HCT116 (cell line): ENCODE measurements at regions not wholly inside any gene's neighbourhood (a gene's known extent, or its start where the extent isn't known, plus 50 kb on each side); places are given as distances from the start of the nearest gene placed in this dataset.

Source experiments
- ATAC-seq: fragments of 200-7000 bp; cut with Tn5 transposase; 2 replicates; pipeline ENCODE4 v1.9.1; 2020; ENCODE audit warnings: mild to moderate bottlenecking, moderate library complexity
- BruUV-seq: library from RNA; stranded (reverse); fragments of 400-500 nt; replicated peaks from 2 replicates; lab custom pipeline; 2021; lab: Mats Ljungman, UMichigan
- CTCF ChIA-PET: fragments of 300-600 bp; sonication (Branson Sonifier 250); formaldehyde crosslinking; loops from one replicate; lab custom pipeline; 2021; ENCODE audit warnings: antibody characterized with exemption; lab: Charles Lee
- POLR2A ChIA-PET: fragments of 300-600, 350-600 bp; sonication (Branson Sonifier 250); formaldehyde crosslinking; loops from one replicate; lab custom pipeline; 2021; ENCODE audit warnings: antibody characterized with exemption; lab: Charles Lee
- RAD21 ChIA-PET, 2 experiments: fragments of 300-600 bp; sonication (Branson Sonifier 250); formaldehyde crosslinking; loops; one replicate each; lab custom pipeline; 2023; ENCODE audit warnings: low total read pairs in 2 of 2; ENCODE audit not compliant: uncharacterized antibody in 2 of 2, unreplicated experiment in 2 of 2, low non-redundant PET in 1 of 2; lab: Charles Lee
- DNase-seq: peaks from one replicate; pipeline ENCODE4 v3.0.0-alpha.2; 2010; ENCODE audit warnings: low read depth, low spot score
- H2AFZ ChIP-seq: fragments of 200-600 bp; shearing (Covaris generic), sonication (generic); 2 replicates; pipeline ENCODE4 v1.6.1; 2017; ENCODE audit warnings: low read depth, mixed run types, mixed read lengths, antibody characterized with exemption, low read length; ENCODE audit not compliant: poor library complexity, severe bottlenecking
- H3K27ac ChIP-seq: 2 replicates; pipeline ENCODE4 v1.5.1; 2012; ENCODE audit warnings: low read depth, low read length
- H3K27me3 ChIP-seq: fragments of 200-600 bp; sonication (generic); 2 replicates; pipeline ENCODE4 v1.6.1; 2016; ENCODE audit warnings: mixed run types, low read length, mixed read lengths; ENCODE audit not compliant: insufficient read depth
- H3K36me3 ChIP-seq, 2 experiments: fragments of 200-500 bp in 1 of 2; fragments of 200-600 bp in 1 of 2; sonication (Bioruptor generic) in 1 of 2; sonication (generic) in 1 of 2; 2 replicates each; pipeline versions ENCODE4 v1.5.1 to v1.6.1; 2014 to 2016; ENCODE audit warnings: low read length in 2 of 2, inconsistent platforms in 1 of 2, mixed read lengths in 1 of 2, mixed run types in 1 of 2; ENCODE audit not compliant: insufficient read depth in 2 of 2, control insufficient read depth in 1 of 2
- H3K4me1 ChIP-seq, 2 experiments: fragments of 200-600 bp in 1 of 2; sonication (generic) in 1 of 2; 2 replicates each; pipeline versions ENCODE4 v1.5.1 to v1.6.1; 2012 to 2017; ENCODE audit warnings: low read length in 2 of 2, inconsistent platforms in 1 of 2, mild to moderate bottlenecking in 1 of 2, mixed read lengths in 1 of 2, mixed run types in 1 of 2, moderate library complexity in 1 of 2; ENCODE audit not compliant: insufficient read depth in 2 of 2, control insufficient read depth in 1 of 2
- H3K4me2 ChIP-seq: fragments of 200-600 bp; sonication (generic); 2 replicates; pipeline ENCODE4 v1.6.1; 2017; ENCODE audit warnings: mixed run types, low read length, mixed read lengths
- H3K4me3 ChIP-seq, 2 experiments: fragments of 200-600 bp in 1 of 2; sonication (generic) in 1 of 2; replicated peaks in 1 of 2; 2 replicates each; pipeline ENCODE4 v1.5.1; 2011 to 2016; ENCODE audit warnings: low read length in 2 of 2, control low read depth in 1 of 2, low read depth in 1 of 2, mild to moderate bottlenecking in 1 of 2, mixed read lengths in 1 of 2, mixed run types in 1 of 2
- H3K79me2 ChIP-seq: fragments of 200-600 bp; sonication (generic); 2 replicates; pipeline ENCODE4 v1.6.1; 2017; ENCODE audit warnings: mild to moderate bottlenecking, mixed run types, low read length, moderate library complexity, mixed read lengths; ENCODE audit not compliant: insufficient read depth
- H3K9ac ChIP-seq: fragments of 200-600 bp; sonication (generic); 2 replicates; pipeline ENCODE4 v1.6.1; 2016; ENCODE audit warnings: low read length, mixed read lengths
- H3K9me2 ChIP-seq: fragments of 200-600 bp; sonication (generic), shearing (Covaris generic); 2 replicates; pipeline ENCODE4 v1.6.1; 2017; ENCODE audit warnings: mixed run types, mild to moderate bottlenecking, moderate library complexity; ENCODE audit not compliant: insufficient read depth
- H3K9me3 ChIP-seq, 2 experiments: fragments of 200-500 bp in 1 of 2; fragments of 200-600 bp in 1 of 2; sonication (Bioruptor generic) in 1 of 2; sonication (generic) in 1 of 2; 2 replicates each; pipeline ENCODE4 v1.6.1; 2014 to 2017; ENCODE audit warnings: low read length in 2 of 2, mixed read lengths in 2 of 2, inconsistent platforms in 1 of 2, low read depth in 1 of 2, mild to moderate bottlenecking in 1 of 2, mixed run types in 1 of 2, moderate library complexity in 1 of 2; ENCODE audit not compliant: control insufficient read depth in 1 of 2, insufficient read depth in 1 of 2
- H4K20me1 ChIP-seq: fragments of 200-600 bp; sonication (generic), shearing (Covaris generic); 2 replicates; pipeline ENCODE4 v1.6.1; 2017; ENCODE audit warnings: mixed run types, mild to moderate bottlenecking, moderate library complexity; ENCODE audit not compliant: insufficient read depth
- CTCF ChIP-seq, 3 experiments: fragments of 200-600 bp in 1 of 3; sonication (generic) in 1 of 3; IDR thresholded peaks in 2 of 3; conservative IDR thresholded peaks in 1 of 3; 2 replicates each; pipeline ENCODE4 v1.5.1; 2012 to 2017; ENCODE audit warnings: low read depth in 2 of 3, low read length in 2 of 3, antibody characterized with exemption in 1 of 3, borderline replicate concordance in 1 of 3, control low read depth in 1 of 3, mild to moderate bottlenecking in 1 of 3, mixed read lengths in 1 of 3, mixed run types in 1 of 3, moderate library complexity in 1 of 3; ENCODE audit not compliant: insufficient read depth in 1 of 3
- EGR1 ChIP-seq: IDR thresholded peaks from 2 replicates; pipeline ENCODE4 v1.6.1; 2012; ENCODE audit warnings: low read depth
- EZH2 ChIP-seq: fragments of 200-600 bp; sonication (generic); IDR thresholded peaks from 2 replicates; pipeline ENCODE4 v1.6.1; 2017; ENCODE audit warnings: antibody characterized with exemption, mixed run types
- EZH2phosphoT487 ChIP-seq: fragments of 200-600 bp; IDR thresholded peaks from 2 replicates; pipeline ENCODE4 v1.6.1; 2018; ENCODE audit warnings: antibody characterized with exemption, borderline replicate concordance
- FOSL1 ChIP-seq: IDR thresholded peaks from 2 replicates; pipeline ENCODE4 v1.6.1; 2012; ENCODE audit warnings: low read depth
- JUND ChIP-seq: IDR thresholded peaks from 2 replicates; pipeline ENCODE4 v1.6.1; 2012
- POLR2A ChIP-seq: IDR thresholded peaks from 2 replicates; pipeline ENCODE4 v1.7.0; 2011; ENCODE audit warnings: borderline replicate concordance; ENCODE audit not compliant: insufficient read depth, insufficient read length; ENCODE audit errors: extremely low read depth
- SRF ChIP-seq: IDR thresholded peaks from 2 replicates; pipeline ENCODE4 v1.6.1; 2012; ENCODE audit warnings: low read depth
- TCF7L2 ChIP-seq: IDR thresholded peaks from 2 replicates; pipeline ENCODE4 v1.7.0; 2011; ENCODE audit warnings: borderline replicate concordance, inconsistent platforms; ENCODE audit not compliant: insufficient read depth, insufficient read length; ENCODE audit errors: extremely low read depth
- intact Hi-C: fragments of 100-400 bp; cut with micrococcal nuclease; formaldehyde crosslinking; loops from 2 replicates; pipeline ENCODE4 v1.10.0; 2022
- TF ChIP-seq, protein P1 (sequence below): IDR thresholded peaks from 2 replicates; pipeline ENCODE4 v1.6.1; 2012; ENCODE audit warnings: low read depth

DNA sequence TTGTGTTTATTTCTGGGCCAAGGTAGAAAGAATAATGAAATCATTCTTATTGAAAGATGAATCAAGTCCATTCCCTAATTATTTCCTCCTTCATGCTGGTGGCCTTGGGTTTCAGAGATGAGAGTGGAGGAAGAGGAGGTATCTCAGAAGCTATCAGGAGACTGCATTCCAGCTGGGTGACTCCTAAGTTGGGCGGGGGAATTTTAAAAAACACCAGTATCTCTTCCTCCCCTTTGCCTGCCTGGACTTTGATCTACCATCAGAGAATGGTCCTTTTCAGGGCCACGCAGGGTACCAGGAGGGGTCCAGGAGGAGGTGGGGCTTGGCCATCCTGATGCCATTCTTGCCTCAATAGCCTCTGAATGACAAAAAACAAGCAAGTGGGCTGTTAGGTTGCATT lies 104.4 kb downstream of the ASMT start:
- no peaks in the 10 kb centered on the region for H4K20me1 ChIP-seq
- H3K9ac ChIP-seq, result no peak overlapping the region
- H3K27me3 ChIP-seq, result no peaks in the 10 kb centered on the region
- no peak overlapping the region for H2AFZ ChIP-seq
- ChIA-PET RAD21 (no interaction called here), CTCF (no interaction called here), POLR2A (no interaction called here)
- peak overlapping the region; percentile 10; the same call in 1 of the 2 replicates for H3K27ac ChIP-seq
- no peaks in the 10 kb centered on the region for H3K36me3 ChIP-seq
- peak overlapping the region; percentile 43 for H3K4me2 ChIP-seq
- no peak overlapping the region for H3K4me3 ChIP-seq
- no peaks in the 10 kb centered on the region for H3K9me2 ChIP-seq
- intact Hi-C loops, result no loop called here
- no peaks in the 10 kb centered on the region for H3K9me3 ChIP-seq
- H3K79me2 ChIP-seq, result no peaks in the 10 kb centered on the region
- peak; percentile 62; the same call in 1 of the 2 replicates for ATAC-seq
- H3K4me1 ChIP-seq, result peaks cover 7 to 10% of the 10 kb centered on the region in 2 experiments
- TF ChIP-seq TCF7L2, result peak; percentile 74
- no peak for TF ChIP-seq EGR1
- no peak for DNase-seq
- no TSS peak for BruUV-seq

GRCh38 chrX:1720836-1721235 lies 106.0 kb downstream of the ASMT start:
- CTCF ChIA-PET, result no interaction called here

More at GRCh38 chrX:1720836-1721235, 106.0 kb downstream of the ASMT start:
- Histone ChIP-seq H3K4me3 (no peak overlapping the region), H2AFZ (no peak overlapping the region), H3K9me3 (no peaks in the 10 kb centered on the region), H3K36me3 (no peaks in the 10 kb centered on the region), H3K4me2 (no peak overlapping the region), H3K27ac (no peak overlapping the region), H3K79me2 (no peaks in the 10 kb centered on the region), H3K4me1 (peaks cover 7 to 10% of the 10 kb centered on the region in 2 experiments), H3K27me3 (no peaks in the 10 kb centered on the region), H4K20me1 (no peaks in the 10 kb centered on the region), H3K9me2 (no peaks in the 10 kb centered on the region), H3K9ac (no peak overlapping the region)
- intact Hi-C loops, result no loop called here
- no peak for DNase-seq
- ATAC-seq, result no peak
- BruUV-seq, result no TSS peak
- ChIA-PET RAD21 (no interaction called here), POLR2A (no interaction called here)
- TF ChIP-seq EZH2phosphoT487, result no peak
- TF ChIP-seq, protein P1, sequence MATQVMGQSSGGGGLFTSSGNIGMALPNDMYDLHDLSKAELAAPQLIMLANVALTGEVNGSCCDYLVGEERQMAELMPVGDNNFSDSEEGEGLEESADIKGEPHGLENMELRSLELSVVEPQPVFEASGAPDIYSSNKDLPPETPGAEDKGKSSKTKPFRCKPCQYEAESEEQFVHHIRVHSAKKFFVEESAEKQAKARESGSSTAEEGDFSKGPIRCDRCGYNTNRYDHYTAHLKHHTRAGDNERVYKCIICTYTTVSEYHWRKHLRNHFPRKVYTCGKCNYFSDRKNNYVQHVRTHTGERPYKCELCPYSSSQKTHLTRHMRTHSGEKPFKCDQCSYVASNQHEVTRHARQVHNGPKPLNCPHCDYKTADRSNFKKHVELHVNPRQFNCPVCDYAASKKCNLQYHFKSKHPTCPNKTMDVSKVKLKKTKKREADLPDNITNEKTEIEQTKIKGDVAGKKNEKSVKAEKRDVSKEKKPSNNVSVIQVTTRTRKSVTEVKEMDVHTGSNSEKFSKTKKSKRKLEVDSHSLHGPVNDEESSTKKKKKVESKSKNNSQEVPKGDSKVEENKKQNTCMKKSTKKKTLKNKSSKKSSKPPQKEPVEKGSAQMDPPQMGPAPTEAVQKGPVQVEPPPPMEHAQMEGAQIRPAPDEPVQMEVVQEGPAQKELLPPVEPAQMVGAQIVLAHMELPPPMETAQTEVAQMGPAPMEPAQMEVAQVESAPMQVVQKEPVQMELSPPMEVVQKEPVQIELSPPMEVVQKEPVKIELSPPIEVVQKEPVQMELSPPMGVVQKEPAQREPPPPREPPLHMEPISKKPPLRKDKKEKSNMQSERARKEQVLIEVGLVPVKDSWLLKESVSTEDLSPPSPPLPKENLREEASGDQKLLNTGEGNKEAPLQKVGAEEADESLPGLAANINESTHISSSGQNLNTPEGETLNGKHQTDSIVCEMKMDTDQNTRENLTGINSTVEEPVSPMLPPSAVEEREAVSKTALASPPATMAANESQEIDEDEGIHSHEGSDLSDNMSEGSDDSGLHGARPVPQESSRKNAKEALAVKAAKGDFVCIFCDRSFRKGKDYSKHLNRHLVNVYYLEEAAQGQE, result no peak
- TF ChIP-seq FOSL1, result no peak
- no peak for TF ChIP-seq POLR2A
- TF ChIP-seq CTCF (IDR thresholded peaks at IDR 0.05 in 2 of 3, conservative IDR thresholded peaks at IDR 0.05 in 1 of 3; ENCODE audit: borderline replicate concordance in 1 of 3, insufficient read depth in 1 of 3, low read depth in 2 of 3, low read length in 2 of 3), result no peak
- no peak for TF ChIP-seq JUND
- TF ChIP-seq SRF, result no peak
- TF ChIP-seq EZH2, result no peak
